SW480 (cell line): ENCODE measurements at regions not wholly inside any gene's neighbourhood (a gene's known extent, or its start where the extent isn't known, plus 50 kb on each side); places are given as distances from the start of the nearest gene placed in this dataset.
A peak's percentile ranks its signal among the peaks of the same experiment; 100 is the strongest.

Source experiments
- DNase-seq: peaks from one replicate; pipeline ENCODE4 v3.0.0-alpha.2; 2016; ENCODE audit warnings: low spot score

GRCh38 chr16:88320947-88321634 is 61.7 kb upstream of the ZNF469 start:
- DNase-seq: peak; percentile 52

- no peak for DNase-seq
These were observed 60.9 kb upstream of the ZNF469 start for GRCh38 chr16:88321635-88322499.

GRCh38 chr16:88322500-88322970 is 60.2 kb upstream of the ZNF469 start:
- no peak for DNase-seq

GRCh38 chr16:88323041-88323440 is 59.7 kb upstream of the ZNF469 start:
- no peak for DNase-seq

- no peak for DNase-seq
These were observed 59.0 kb upstream of the ZNF469 start for GRCh38 chr16:88323546-88324330.

GRCh38 chr16:88325087-88325750 is 57.5 kb upstream of the ZNF469 start:
- DNase-seq: no peak

GRCh38 chr16:88325976-88326375 is 56.8 kb upstream of the ZNF469 start:
- no peak for DNase-seq

GRCh38 chr16:88326611-88327485 is 55.9 kb upstream of the ZNF469 start:
- no peak for DNase-seq

- no peak for DNase-seq
These were observed 55.0 kb upstream of the ZNF469 start for GRCh38 chr16:88327561-88328312.

GRCh38 chr16:88328313-88328980 is 54.3 kb upstream of the ZNF469 start:
- no peak for DNase-seq

GRCh38 chr16:88329726-88330700 is 52.7 kb upstream of the ZNF469 start:
- DNase-seq: no peak

- DNase-seq: no peak
These were observed 51.5 kb upstream of the ZNF469 start for GRCh38 chr16:88330971-88331890.

- peak; percentile 86 for DNase-seq
These were observed 50.5 kb upstream of the ZNF469 start for GRCh38 chr16:88331989-88332920.

GRCh38 chr16:88332921-88333825 is 49.6 kb upstream of the ZNF469 start:
- DNase-seq: peak; percentile 51
